T-helper 2 cell treated with Interferon-gamma antibody and Interleukin-4, amounts not matched to agents 100 ng/mL and 5 ng/mL, for 36 hours (primary cell): ENCODE measurements at regions not wholly inside any gene's neighbourhood (a gene's known extent, or its start where the extent isn't known, plus 50 kb on each side); places are given as distances from the start of the nearest gene placed in this dataset.

Experiments used
- intact Hi-C: fragments of 100-400 bp; cut with micrococcal nuclease; formaldehyde crosslinking; loops from one replicate; pipeline ENCODE4 v1.15.1; 2023

GRCh38 chr1:195941314-195941713 lies 666.9 kb downstream of the KCNT2 start:
- intact Hi-C loops: no loop called here

GRCh38 chr1:195939844-195940243 lies 668.4 kb downstream of the KCNT2 start:
- intact Hi-C loops: no loop called here

GRCh38 chr1:195934817-195935553 lies 673.3 kb downstream of the KCNT2 start:
- intact Hi-C loops: no loop called here

DNA sequence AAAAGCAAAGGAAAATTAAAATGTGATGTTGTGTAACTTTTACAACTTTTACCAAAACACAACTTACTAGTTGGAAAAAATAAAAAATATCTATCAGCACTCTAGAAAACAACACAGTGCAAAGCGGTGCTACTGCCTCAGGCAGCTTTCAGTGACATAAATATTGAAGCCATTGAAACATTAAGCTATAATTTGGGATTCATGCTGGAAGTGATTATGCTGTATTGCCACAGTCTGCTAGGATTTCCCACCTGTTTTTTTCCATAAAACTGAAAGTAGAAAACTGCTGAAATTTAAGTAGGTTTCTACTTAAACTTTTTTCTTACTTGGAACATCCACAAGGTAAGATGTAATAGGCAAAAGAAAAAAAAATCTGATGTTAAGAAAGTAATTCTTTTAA lies 674.4 kb downstream of the KCNT2 start:
- intact Hi-C loops: no loop called here

DNA sequence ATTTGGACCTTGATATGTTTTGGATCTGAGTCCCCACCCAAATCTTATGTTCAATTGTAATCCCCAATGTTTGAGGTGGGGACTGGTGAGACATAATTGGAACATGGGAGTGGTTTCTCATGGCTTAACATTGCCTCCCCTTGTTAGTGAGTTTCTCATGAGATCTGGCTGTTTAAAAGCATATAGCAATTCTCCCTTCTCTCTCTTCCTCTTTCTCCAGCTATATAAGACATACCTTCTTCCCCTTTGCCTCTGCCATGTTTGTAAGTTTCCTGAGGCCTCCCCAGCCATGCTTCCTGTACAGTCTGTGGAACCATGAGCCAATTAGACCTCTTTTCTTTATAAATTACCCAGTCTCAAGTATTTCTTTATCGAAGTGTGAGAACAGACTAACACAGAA lies 692.4 kb downstream of the KCNT2 start:
- intact Hi-C loops: no loop called here

DNA sequence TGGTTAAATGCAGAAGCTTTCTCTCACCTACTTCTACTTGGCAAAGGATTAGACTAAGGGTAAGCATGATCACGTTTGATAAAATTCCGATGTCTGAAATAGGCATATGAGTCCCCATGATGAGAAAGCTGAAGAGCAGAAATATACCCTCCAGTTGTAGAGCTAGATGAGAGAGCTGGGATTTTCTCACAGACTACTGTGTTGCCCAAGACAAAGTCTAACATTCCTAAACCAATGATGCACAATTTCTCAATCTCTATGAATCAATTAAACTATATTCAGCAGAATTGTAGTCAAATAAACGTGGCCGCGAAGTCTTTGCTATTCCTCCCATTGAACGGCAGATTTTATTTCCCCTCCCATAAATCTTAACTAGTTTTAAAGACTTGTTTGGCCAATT lies 699.2 kb downstream of the KCNT2 start:
- intact Hi-C loops: no loop called here

GRCh38 chr1:195908121-195908520 lies 700.1 kb downstream of the KCNT2 start:
- intact Hi-C loops: no loop called here

DNA sequence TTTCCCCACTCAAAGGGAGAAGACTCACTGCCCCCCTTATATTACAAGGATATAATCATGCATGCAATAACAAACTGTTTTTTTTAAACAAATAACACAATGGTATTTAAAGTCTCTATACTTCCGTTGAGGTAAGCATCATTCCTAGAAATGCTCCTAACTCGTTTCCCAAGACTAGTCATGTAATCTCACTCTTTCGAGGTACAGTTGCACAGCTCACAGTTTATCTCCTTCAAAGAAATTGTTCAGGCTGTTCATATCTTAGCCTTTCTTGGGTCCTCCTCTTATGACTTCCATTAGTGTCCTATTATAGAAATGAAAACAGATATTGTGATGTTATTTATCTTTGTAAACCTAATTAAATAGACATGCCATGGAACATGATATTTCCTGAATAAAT lies 705.0 kb downstream of the KCNT2 start:
- intact Hi-C loops: no loop called here

GRCh38 chr1:195902779-195903178 lies 705.5 kb downstream of the KCNT2 start:
- intact Hi-C loops: no loop called here

DNA sequence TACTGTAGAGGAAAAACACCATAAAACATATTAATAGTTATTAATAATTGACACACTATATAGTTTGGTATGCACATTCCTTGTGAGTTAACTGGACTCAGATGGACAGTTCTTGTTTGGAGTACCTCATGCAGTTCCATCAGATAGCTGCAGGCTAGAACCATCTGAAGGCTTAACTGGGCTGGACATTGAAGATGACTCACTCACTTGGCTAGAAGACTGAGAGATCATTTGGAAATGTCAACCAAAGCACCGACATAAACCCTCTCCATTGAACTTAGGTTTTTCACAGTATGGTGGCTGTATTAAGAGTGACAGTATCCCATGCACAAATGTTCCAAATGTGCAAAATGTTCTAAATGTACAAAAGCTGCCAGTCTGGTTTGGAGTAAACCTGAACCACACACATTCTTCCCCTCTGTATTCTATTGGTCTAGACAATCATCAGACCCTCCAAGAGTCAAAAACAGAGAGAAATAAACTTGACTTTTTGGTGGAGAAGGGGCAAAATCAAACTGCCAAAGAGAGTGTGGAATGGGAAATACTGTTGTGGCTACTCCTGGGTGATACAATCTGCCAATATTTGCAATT lies 708.4 kb downstream of the KCNT2 start:
- intact Hi-C loops: no loop called here

GRCh38 chr1:195898924-195899323 lies 709.3 kb downstream of the KCNT2 start:
- intact Hi-C loops: no loop called here

DNA sequence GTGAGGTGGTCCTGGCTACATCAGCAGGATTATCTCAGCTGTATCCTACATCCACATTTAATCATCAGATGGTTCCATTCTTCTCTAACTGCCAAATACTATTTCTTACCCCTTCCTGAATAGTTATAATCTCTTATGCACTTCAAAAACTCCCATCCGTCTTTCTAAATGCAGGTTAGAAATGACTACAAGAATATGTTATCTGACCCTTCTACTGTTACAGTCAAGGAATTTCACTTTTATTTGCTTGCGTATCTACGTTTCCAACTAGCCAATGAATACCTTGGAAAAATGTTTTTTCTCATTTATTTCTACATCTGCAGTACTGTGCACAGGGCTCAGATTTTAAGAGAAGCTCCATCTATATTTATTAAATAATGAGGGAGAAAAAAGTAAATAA lies 709.9 kb downstream of the KCNT2 start:
- intact Hi-C loops: no loop called here

DNA sequence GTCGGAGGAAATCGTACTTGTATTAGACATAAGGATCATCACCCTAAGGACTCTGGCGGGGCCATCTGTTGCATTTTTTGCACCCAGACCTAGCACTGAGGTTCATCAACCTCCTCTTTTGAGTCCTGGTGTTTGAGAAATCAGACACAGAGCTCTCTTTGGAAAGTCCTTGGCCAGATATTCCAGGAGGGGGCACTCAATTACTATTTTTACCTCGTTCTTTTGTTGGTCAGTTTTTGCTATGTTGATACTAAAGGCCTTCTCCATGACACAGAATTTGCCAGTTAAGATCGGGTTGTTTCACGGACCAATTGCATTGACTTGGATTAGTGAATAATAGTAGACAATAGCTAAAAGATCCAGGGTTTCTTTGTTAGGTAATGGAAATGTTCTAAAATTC lies 711.2 kb downstream of the KCNT2 start:
- intact Hi-C loops: no loop called here

DNA sequence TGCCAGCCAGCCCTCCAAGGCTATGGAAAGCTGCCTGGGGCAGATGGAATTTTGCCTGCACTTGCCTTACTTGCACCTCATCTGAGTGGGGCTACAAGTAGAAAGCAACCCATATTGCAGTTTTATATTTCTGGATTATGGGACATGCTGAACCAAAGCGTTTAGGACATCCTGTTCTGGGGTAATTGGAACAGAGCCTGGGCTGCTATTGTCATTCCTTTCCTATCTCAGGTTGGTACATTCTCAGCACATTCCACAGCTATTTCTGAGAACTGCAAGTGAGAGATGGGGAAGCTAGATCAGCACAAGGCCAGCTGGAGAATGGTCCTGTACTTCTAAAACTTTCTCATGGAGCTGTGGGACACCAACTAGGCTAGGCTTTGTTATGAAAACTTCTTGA lies 713.8 kb downstream of the KCNT2 start:
- intact Hi-C loops: no loop called here

- intact Hi-C loops: no loop called here
Observed at GRCh38 chr1:195886000-195886399, 722.2 kb downstream of the KCNT2 start.

GRCh38 chr1:195878478-195878877 lies 729.8 kb downstream of the KCNT2 start:
- intact Hi-C loops: no loop called here

DNA sequence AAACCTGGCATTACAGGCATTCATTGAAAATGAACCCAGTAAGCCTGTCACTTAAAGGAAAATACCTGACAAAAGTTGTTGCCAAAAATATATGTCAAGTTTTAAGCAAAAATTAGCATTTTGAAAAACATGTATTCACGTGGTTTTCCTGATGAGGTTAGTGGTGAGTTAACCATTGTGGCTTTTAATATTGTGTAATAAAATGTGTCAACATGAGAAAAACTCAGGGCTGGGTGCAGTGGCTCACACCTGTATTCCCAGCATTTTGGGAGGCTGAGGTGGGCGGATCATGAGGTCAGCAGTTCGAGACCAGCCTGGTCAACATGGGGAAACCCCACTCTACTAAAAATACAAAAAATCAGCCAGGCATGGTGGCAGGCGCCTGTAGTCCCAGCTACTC lies 731.4 kb downstream of the KCNT2 start:
- intact Hi-C loops: no loop called here

DNA sequence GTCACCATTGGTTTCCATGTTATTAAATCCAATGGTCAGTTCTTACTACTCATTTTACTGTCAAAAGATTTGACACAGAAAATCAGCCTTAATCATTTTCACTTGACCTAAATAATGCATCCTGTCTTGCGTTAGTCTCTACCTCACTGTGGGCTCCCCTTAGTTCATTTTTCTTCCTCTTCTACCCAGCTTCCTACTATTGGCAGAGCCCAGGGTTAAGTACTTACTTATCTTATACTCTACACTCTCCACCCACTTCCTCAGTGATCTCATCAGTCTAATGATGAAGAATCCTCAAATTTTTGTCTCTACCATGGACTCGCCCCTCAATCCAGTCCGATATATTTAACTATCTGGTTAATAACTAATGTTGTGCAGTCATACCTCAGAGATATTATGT lies 735.9 kb downstream of the KCNT2 start:
- intact Hi-C loops: no loop called here

DNA sequence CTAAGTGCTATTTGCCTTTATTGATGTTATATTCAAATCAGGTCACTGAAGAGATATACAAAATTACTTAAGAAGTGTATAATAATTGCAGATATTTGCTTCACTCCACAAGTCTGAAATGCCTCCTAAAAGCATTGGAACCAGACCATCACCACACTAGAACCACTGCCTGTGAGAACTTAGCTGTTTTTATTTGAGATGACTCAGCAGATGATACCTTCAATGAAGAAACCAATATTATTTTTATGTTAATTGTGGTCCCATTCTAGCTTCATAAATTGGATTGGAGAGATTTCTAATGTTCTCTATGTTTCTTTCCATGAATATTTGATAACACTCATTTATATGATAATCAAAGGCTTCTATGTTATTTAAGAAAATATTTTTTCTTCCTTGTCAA lies 740.6 kb downstream of the KCNT2 start:
- intact Hi-C loops: no loop called here

- intact Hi-C loops: no loop called here
Observed at GRCh38 chr1:195866781-195867222, 741.4 kb downstream of the KCNT2 start.

GRCh38 chr1:195866091-195866780 lies 742.0 kb downstream of the KCNT2 start:
- intact Hi-C loops: no loop called here

DNA sequence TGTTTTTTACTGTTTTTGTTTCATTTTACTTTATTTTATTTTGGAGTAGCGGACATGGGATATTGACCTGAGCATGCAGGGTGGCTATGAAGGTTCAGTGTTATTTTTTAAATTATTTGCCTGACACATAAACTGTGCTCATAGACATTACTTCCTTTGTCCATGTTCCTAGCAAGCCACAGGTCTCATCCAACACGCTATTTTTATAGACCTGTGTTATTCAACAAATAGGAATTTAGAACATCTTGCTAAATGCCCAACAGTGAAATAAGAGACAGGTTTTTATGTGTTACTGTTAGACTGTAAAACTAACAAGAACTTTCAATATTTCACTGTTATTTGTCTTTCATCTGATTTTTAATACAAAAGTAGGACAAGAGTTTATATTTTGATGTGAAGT lies 756.4 kb downstream of the KCNT2 start:
- intact Hi-C loops: no loop called here
